GM18511 (cell line): ENCODE measurements at regions not wholly inside any gene's neighbourhood (a gene's known extent, or its start where the extent isn't known, plus 50 kb on each side); places are given as distances from the start of the nearest gene placed in this dataset.

ENCODE experiments used
- ATAC-seq: cut with Tn5 transposase; IDR thresholded peaks from one replicate; pipeline ENCODE4 v1.9.1; 2021; ENCODE audit warnings: mild to moderate bottlenecking, moderate library complexity; ENCODE audit not compliant: unreplicated experiment

DNA sequence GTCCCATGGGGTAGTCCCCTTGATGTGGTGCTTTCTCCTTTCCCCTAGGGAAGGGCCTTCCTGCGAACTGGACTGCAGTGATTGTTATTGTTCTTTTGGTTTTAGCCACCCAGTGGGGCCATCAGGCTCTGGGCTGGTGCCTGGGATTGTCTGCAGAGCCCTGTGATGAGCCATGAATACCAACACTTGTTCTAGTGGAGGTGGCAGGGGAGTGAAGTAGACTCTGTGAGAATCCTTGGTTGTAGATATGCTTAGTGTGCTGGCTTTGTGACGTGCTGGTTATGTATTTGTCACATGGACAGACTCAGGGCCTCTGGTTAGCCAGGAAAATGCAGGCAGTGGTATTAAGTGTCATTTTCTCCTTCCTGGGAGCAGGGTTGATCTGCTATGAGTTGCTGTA lies 51.8 kb upstream of the NDUFB4 start:
- no peak for ATAC-seq

DNA sequence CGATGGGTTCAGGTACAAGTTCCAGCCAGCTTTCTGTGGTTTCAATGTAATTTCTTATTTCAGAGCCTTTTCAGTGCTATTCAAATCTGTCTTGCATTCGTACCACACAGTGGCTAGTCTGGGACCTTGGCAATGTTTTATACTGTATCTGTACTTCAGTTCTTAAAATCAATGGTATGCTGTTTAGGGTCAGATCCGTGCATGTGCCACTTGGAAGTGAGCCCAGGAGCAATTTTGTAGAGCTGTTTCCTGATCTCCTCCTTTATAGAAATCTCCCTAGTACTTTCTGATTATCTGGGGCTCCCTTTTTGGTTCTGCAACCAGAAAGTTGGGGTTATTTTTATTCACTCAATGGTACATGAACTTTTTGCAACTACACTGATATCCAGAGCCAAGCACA lies 59.5 kb upstream of the NDUFB4 start:
- ATAC-seq = no peak

DNA sequence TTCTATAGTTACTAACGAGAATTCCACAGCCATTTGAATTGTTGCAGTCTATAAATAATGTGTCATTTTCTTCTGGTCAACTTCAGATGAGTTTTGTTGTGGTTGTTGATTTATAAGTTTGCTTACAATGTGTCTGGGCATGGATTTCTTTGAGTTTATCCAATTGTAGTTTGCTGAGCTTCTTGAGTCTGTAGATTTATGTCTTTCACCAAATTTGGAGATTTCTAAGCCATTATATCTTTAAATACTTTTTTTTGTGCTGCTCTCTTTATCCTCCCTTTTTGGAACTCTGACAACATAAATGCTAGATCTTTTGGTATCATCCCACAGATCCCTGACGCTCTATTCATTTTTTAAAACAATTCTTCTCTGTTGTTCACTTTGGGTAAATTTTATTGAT lies 63.2 kb upstream of the NDUFB4 start:
- ATAC-seq = no peak

DNA sequence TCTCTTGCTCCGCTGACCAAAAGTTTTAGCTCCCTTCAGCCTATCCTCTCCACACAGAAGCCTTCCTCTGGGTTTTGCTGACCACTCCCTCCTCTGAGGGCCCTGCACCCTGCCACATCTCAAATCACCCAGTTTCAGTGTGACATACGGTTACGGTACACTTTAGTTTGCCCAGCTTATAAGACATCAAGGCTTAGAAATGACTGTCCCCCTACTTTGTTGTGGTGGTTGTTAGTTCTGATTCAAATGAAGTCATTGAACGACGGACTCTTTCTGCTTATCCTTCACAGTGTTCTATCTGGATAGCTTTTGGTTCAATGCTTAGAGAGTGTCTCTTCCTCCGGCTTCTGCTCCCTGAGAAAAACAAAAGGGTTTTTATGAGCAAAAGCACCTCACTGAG lies 68.0 kb upstream of the NDUFB4 start:
- no peak for ATAC-seq

DNA sequence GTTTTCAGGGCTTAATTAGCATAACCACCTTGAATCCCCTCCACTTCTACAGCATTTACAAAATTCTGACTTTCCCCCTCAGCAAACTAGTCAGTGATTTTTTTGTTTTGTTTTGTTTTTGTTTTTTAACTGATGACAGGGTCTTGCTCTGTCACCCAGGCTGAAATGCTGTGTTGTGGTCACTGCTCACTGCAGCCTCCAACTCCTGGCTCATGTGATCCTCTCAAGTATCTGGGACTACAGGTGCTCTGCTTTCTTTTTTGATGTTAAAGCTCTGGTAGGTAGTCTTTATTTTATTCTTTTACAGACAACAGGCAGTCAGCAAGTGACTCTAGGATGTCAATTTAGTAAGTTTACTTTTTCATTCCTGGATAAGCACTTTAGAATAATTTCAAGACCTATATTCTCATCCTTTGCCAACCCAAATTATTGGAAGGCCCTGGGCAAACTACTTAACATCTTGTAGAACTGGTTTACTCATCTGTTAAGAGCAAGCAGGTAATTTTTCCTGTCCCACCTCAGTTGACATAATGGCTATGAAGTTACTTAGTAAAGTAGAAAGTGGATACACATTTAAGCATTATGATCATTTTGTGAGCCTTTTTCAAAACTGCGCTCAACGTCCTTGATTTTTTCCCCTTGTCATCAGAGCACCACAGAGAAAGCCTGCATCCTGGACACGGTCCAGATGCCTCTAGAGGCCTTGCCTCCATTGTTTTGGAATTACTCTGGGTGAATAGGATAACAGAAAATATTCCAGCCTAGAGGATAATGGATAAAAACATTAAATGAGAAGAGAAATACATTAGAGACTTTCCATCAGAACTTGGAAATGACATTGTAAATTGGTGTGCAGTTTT lies 69.9 kb upstream of the NDUFB4 start:
- no peak for ATAC-seq

DNA sequence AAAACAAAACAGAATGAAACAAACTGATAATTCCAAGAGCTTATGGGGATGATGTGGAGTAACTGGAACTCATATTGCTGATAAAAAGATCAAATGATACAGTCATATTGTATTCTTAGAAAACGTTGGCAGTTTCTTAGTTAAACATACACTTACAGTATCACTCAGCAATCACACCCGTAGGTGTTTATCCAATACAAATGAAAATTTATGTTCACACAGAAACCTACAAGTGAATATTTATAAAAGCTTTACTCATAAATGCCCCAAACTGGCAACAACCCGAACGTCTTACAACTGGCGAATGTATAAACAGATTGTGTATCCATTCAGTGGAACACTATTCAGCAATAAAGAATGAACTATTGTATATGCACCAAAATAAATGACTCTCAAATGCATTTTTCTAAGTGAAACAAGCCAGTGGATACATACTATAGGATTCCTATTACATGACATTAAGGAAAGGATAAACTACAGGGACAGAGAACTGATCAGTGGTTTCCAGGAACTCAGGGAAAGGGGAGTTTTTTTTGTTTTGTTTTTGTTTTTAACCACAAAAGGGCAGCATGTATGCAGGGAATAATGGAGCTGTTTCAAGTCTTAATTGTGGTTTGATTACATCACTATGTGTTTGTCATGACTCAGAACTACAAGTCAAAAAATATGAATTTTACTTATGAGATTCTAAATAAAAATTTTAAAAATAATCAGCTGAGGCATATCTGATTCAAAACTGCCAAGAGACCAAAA lies 71.8 kb upstream of the NDUFB4 start:
- no peak for ATAC-seq

DNA sequence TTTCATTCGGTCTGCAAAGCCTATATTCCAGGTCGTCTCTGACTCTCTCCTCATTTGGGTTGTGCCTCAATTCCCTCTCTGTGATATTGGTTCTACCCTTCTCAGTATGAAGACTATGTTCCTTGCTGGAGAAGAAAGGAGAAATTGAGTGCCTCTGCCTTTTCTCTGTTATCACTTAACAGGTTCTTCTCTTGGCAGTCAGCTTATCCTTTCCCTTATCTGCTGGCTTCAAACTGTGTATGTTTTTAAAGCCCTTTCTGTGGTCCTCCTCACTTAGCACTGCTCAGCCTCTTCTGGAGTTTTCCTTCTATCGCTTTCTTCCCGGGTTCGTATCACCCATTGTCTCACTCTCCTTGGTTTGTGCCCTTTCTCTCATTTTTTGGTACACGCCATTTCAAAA lies 65.3 kb upstream of the FSTL1 start:
- no peak for ATAC-seq

DNA sequence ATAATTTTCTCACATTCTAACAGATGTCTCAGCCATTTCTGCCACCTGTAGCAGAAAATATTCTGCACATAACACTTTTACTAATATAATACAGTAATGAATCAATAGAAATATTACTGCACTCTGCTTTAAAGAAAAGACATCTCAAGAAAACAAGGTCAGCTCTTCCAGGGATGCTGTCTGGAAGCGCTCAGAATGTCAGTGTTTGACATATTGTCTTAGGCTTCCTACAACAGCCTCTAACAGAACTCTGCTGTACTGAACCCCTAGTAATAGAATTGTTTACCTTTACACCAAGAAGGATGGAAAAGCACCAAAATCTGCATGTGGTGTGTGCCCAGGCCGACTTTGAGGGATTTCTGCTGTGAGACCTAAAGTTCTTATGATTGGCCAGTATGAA lies 61.9 kb upstream of the FSTL1 start:
- no peak for ATAC-seq

DNA sequence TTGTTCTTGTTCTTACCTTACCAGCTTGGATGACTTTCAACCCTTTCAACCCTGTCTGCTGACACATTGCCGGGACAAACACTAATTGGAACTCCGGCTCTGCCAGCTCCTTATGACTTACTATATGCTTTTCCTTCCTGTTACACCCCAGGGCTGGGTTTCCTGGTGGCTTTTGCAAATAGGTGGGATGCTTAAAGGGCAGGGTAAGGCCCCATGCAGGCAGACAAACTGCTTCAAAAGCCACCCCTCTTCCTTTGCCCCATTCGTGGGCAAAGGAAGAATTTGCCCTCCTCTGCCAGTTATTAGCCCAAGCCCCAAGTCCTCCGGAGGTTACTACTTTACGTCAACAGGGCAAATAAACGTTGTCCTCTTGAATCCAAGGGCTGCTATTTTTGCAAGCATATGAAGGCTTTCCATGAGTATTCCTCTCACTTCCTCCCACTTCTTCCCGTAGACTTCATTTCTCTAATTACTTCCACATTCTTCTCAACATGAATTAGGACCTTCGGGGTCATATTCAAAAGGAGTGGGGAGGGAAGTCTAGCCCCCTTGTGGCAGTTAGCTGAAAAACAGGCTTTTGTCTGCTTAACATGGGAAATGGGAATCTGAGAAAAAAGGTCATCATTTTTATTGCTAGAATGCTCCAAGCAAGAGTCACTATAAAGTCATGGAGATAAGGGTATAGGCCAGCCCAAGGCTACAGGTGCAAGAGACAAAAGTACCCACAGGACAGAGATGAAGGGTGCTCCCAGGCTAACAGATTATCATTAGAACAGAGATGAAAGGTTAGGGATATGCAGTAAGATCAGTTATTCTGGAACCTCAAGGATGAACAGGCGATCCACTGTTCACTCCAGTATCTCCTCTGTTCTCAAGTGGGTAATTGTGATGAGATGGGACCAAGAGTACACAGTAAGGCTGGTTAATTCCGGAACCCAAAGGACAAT lies 56.3 kb upstream of the FSTL1 start:
- ATAC-seq = peak; percentile 48

DNA sequence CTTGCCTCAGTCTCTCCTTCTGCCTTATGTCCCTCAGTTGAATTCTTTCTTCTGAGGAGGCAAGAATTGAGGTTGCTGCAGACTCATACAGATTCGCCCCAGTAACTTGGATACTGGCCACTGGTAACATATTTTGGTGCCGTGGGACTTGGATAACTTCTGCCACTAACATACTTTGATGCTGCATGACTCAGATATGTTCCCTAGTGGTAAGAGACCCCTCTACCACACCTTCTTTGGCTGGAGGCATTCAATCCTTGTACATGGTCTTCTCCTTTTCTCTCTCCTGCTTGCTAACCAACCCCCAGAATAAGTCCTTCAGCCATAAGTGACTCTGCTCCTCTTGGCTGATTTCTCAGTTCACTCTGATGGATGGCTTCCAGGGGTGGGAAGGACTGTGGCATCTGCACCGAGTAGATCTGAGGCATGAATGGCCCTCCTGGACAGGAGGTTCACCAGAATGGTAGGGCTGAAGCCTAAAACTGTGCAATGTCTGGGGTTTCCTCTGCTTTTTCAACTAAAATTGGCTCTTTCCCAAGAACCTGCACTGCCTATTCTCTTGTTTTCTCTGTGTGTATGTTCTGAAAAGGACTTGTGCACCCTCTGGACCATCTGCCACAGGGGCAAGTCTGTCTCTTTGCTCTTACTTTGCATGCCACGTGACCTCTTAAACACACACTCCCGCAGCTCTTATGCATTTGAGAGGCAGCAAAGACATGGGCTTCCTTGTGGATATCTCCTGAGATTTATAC lies 55.5 kb upstream of the FSTL1 start:
- ATAC-seq = no peak

DNA sequence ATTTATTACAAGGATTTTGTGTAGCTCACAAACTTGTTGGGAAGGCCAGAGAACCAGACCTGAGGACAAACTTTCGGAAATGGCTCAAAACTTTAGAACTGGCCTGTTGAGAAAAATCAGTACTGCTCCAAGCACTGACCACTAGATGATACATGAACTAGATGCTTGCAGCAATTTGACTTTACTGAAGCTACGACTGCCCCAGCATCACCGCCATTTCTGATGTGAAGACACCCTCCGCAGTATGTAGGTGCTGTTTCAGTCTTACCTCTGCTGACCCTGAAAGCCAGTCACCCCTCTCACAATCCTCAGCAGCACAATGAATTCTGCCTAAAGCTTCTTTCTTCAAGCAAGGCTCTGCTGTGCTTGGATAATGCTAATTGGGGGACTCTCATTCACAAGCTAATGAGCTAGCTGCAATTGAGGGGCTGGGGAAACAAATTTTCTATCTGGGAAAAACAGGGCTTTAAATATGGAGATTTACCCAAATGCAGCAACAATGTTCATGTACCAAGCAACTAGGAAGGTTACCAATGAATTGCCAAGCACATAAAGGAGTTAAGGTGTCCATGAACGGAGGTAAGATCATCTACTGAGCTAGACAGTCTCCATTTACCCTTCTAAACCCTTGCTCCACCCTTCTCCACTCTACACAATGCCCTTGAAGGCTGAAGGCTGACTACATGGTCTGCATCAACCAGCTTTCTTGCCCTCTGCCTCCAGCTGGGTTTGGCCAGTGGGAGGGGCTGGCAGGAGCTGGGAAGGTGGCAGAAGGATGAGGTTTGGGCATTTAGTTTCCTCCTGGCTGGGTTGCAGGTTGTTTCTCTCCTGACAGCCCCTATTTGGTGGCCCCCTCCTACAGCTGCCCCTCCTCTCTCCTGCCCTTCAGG lies 53.2 kb upstream of the FSTL1 start:
- no peak for ATAC-seq

DNA sequence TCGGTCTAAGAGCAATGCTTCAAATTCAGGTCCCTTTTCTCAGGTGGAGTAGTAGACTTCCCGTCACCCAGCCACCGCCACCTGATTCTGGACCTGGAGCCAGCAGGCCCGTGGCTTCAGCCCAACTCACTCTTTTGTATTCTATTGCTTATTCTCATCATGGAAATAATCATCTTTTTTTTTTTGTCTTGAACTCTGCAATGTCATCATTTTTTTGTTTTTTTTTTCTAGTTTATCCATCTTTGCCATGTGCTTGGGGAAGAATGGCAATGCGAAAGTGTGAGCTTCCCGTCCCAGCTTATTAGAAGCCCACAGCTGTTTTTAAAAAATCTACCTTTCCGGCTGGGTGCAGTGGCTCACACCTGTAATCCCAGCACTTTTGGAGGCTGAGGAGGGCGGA lies 51.3 kb upstream of the FSTL1 start:
- no peak for ATAC-seq
